ENCODE measurements at regions not wholly inside any gene's neighbourhood (a gene's known extent, or its start where the extent isn't known, plus 50 kb on each side); places are given as distances from the start of the nearest gene placed in this dataset.

DNA sequence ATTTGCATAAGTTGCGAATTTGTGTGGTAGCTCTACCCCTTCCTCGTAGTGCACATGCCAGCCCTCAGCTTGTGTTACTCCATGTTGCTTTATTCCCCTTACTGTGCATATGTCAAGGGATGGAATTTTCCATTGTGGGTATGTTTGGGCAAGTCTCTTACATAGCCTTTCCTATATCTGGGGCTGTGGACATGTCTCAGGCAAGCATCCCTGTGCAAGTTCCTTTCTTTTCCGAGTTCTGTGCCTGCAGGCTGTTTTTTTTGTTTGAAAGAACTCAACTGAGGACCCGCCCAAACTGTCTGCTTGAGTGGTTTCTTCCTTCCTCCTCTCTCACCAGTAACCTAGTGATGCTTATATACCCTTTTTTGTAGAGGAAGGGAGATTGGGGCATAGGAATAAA is 1739.1 kb upstream of the PIK3C3 start:
- no peak for TF ChIP-seq CTCF (IDR thresholded peaks at IDR 0.05)
- no peak for TF ChIP-seq POLR2A (IDR thresholded peaks at IDR 0.05)
